IMR-90 (cell line): ENCODE measurements at regions not wholly inside any gene's neighbourhood (a gene's known extent, or its start where the extent isn't known, plus 50 kb on each side); places are given as distances from the start of the nearest gene placed in this dataset.

Source experiments
- ATAC-seq: fragments of 200-7000 bp; cut with Tn5 transposase; 2 replicates; pipeline ENCODE4 v1.9.1; 2020; ENCODE audit warnings: low read depth, mild to moderate bottlenecking, moderate library complexity
- BruUV-seq: library from RNA; stranded (reverse); fragments of 400-500 nt; replicated peaks from 2 replicates; lab custom pipeline; 2021; lab: Mats Ljungman, UMichigan
- CTCF ChIA-PET: fragments of 300-600 bp; formaldehyde crosslinking; extraction: SDS; loops from one replicate; lab custom pipeline; 2021; ENCODE audit warnings: antibody characterized with exemption; lab: Yijun Ruan, JAX
- POLR2A ChIA-PET: fragments of 300-600 bp; sonication (Branson Sonifier 250); formaldehyde crosslinking; loops from one replicate; lab custom pipeline; 2022; ENCODE audit warnings: antibody characterized with exemption; ENCODE audit not compliant: unreplicated experiment; lab: Charles Lee
- DNase-seq: peaks from one replicate; pipeline ENCODE4 v3.0.0; 2013
- H2AFZ ChIP-seq: replicated peaks from 2 replicates; pipeline ENCODE3; 2013; ENCODE audit warnings: low read length, mild to moderate bottlenecking; ENCODE audit not compliant: poor library complexity
- H2AK5ac ChIP-seq: 2 replicates; pipeline ENCODE4 v1.6.1; 2013; ENCODE audit warnings: low read depth, low read length, inconsistent platforms
- H2AK9ac ChIP-seq: replicated peaks from 2 replicates; pipeline ENCODE3; 2013; ENCODE audit warnings: mild to moderate bottlenecking, low read depth, low read length, moderate library complexity; ENCODE audit not compliant: poor library complexity
- H2BK120ac ChIP-seq: 2 replicates; pipeline ENCODE4 v1.6.1; 2013; ENCODE audit warnings: low read depth, low read length, inconsistent platforms
- H2BK15ac ChIP-seq: 3 replicates; pipeline ENCODE4 v1.6.1; 2013; ENCODE audit warnings: low read depth, low read length, inconsistent platforms
- H2BK20ac ChIP-seq: 2 replicates; pipeline ENCODE4 v1.6.1; 2013; ENCODE audit warnings: low read depth, mild to moderate bottlenecking, inconsistent platforms, low read length, moderate library complexity
- H2BK5ac ChIP-seq: 2 replicates; pipeline ENCODE4 v1.6.1; 2013; ENCODE audit warnings: mild to moderate bottlenecking, low read depth, low read length, inconsistent platforms; ENCODE audit not compliant: poor library complexity, severe bottlenecking
- H3K14ac ChIP-seq: replicated peaks from 2 replicates; pipeline ENCODE4 v1.6.1; 2013; ENCODE audit warnings: low read depth, low read length, inconsistent platforms
- H3K18ac ChIP-seq: 2 replicates; pipeline ENCODE4 v1.6.1; 2013; ENCODE audit warnings: low read depth, low read length, control low read depth
- H3K23ac ChIP-seq: 2 replicates; pipeline ENCODE4 v1.6.1; 2013; ENCODE audit warnings: low read depth, low read length, inconsistent platforms
- H3K27ac ChIP-seq: 2 replicates; pipeline ENCODE4 v1.5.1; 2013; ENCODE audit warnings: mild to moderate bottlenecking, control low read depth, low read length; ENCODE audit not compliant: insufficient read depth
- H3K27me3 ChIP-seq: 2 replicates; pipeline ENCODE4 v1.6.1; 2013; ENCODE audit warnings: low read length; ENCODE audit not compliant: control insufficient read depth, insufficient read depth
- H3K36me3 ChIP-seq: 2 replicates; pipeline ENCODE4 v1.6.1; 2013; ENCODE audit warnings: low read length, mixed read lengths; ENCODE audit not compliant: control insufficient read depth, insufficient read depth
- H3K4ac ChIP-seq: 2 replicates; pipeline ENCODE4 v1.6.1; 2013; ENCODE audit warnings: low read depth, low read length, inconsistent platforms
- H3K4me1 ChIP-seq: 2 replicates; pipeline ENCODE4 v1.6.1; 2013; ENCODE audit warnings: low read length, mixed read lengths; ENCODE audit not compliant: control insufficient read depth, insufficient read depth
- H3K4me2 ChIP-seq: 2 replicates; pipeline ENCODE4 v1.6.1; 2013; ENCODE audit warnings: low read depth, mild to moderate bottlenecking, control low read depth, low read length, moderate library complexity
- H3K4me3 ChIP-seq: 2 replicates; pipeline ENCODE4 v1.5.1; 2013; ENCODE audit warnings: low read depth, mild to moderate bottlenecking, control low read depth, low read length, moderate library complexity; ENCODE audit not compliant: insufficient read depth
- H3K56ac ChIP-seq: 2 replicates; pipeline ENCODE4 v1.6.1; 2013; ENCODE audit warnings: low read length, inconsistent platforms; ENCODE audit not compliant: insufficient read depth; ENCODE audit errors: extremely low read depth
- H3K79me1 ChIP-seq, 2 experiments: 2 replicates each; pipeline ENCODE4 v1.6.1; 2013; ENCODE audit warnings: low read length in 2 of 2, inconsistent platforms in 1 of 2, low read depth in 1 of 2
- H3K9ac ChIP-seq: 2 replicates; pipeline ENCODE4 v1.6.1; 2013; ENCODE audit warnings: low read depth, low read length, control low read depth
- H3K9me1 ChIP-seq: 2 replicates; pipeline ENCODE4 v1.6.1; 2013; ENCODE audit warnings: low read length, inconsistent platforms; ENCODE audit not compliant: insufficient read depth
- H3K9me3 ChIP-seq: 2 replicates; pipeline ENCODE4 v1.6.1; 2013; ENCODE audit warnings: low read length; ENCODE audit not compliant: control insufficient read depth, insufficient read depth
- H4K20me1 ChIP-seq: 2 replicates; pipeline ENCODE4 v1.6.1; 2013; ENCODE audit warnings: low read length, inconsistent platforms; ENCODE audit not compliant: insufficient read depth
- H4K5ac ChIP-seq: 2 replicates; pipeline ENCODE4 v1.6.1; 2013; ENCODE audit warnings: mild to moderate bottlenecking, low read depth, low read length, control low read depth
- H4K8ac ChIP-seq, 2 experiments: 2 replicates each; pipeline ENCODE4 v1.6.1; 2013; ENCODE audit warnings: low read depth in 2 of 2, low read length in 2 of 2, control low read depth in 1 of 2, inconsistent platforms in 1 of 2
- H4K91ac ChIP-seq: 2 replicates; pipeline ENCODE4 v1.6.1; 2013; ENCODE audit warnings: low read depth, low read length, inconsistent platforms; ENCODE audit not compliant: insufficient read depth
- BHLHE40 ChIP-seq: fragments of 150-350 bp; IDR thresholded peaks from 2 replicates; pipeline ENCODE4 v1.6.1; 2016; ENCODE audit warnings: mild to moderate bottlenecking, low read depth, low read length
- CEBPB ChIP-seq: IDR thresholded peaks from 2 replicates; pipeline ENCODE4 v1.6.1; 2012; ENCODE audit warnings: low read depth, low read length, improper control_type of control experiment
- CHD1 ChIP-seq: IDR thresholded peaks from 2 replicates; pipeline ENCODE4 v1.6.1; 2012; ENCODE audit warnings: low read depth, low read length, improper control_type of control experiment
- FOS ChIP-seq: fragments of 150-350 bp; IDR thresholded peaks from 2 replicates; pipeline ENCODE4 v1.6.1; 2016; ENCODE audit warnings: low read depth, low read length
- MAFK ChIP-seq: IDR thresholded peaks from 2 replicates; pipeline ENCODE4 v1.6.1; 2012; ENCODE audit warnings: low read depth, low read length, improper control_type of control experiment
- MAZ ChIP-seq: IDR thresholded peaks from 2 replicates; pipeline ENCODE4 v1.6.1; 2012; ENCODE audit warnings: low read depth, mild to moderate bottlenecking, low read length, improper control_type of control experiment, moderate library complexity, borderline replicate concordance
- MXI1 ChIP-seq: IDR thresholded peaks from 2 replicates; pipeline ENCODE4 v1.6.1; 2012; ENCODE audit warnings: low read depth, mild to moderate bottlenecking, low read length, moderate library complexity, borderline replicate concordance
- NFE2L2 ChIP-seq: fragments of 150-350 bp; IDR thresholded peaks from 2 replicates; pipeline ENCODE4 v1.6.1; 2016; ENCODE audit warnings: low read depth, mild to moderate bottlenecking, low read length
- POLR2A ChIP-seq: IDR thresholded peaks from 2 replicates; pipeline ENCODE4 v1.6.1; 2012; ENCODE audit warnings: mild to moderate bottlenecking, low read depth, low read length
- RAD21 ChIP-seq: IDR thresholded peaks from 2 replicates; pipeline ENCODE4 v1.6.1; 2012; ENCODE audit warnings: low read length, improper control_type of control experiment
- RCOR1 ChIP-seq: IDR thresholded peaks from 2 replicates; pipeline ENCODE4 v1.6.1; 2012; ENCODE audit warnings: mild to moderate bottlenecking, low read length, improper control_type of control experiment; ENCODE audit not compliant: insufficient replicate concordance
- RFX5 ChIP-seq: IDR thresholded peaks from 2 replicates; pipeline ENCODE4 v1.8.0; 2012; ENCODE audit warnings: low read depth, mild to moderate bottlenecking, low read length, moderate library complexity
- SMC3 ChIP-seq: fragments of 150-350 bp; IDR thresholded peaks from 2 replicates; pipeline ENCODE4 v1.6.1; 2016; ENCODE audit warnings: low read depth, mild to moderate bottlenecking, antibody characterized with exemption, low read length, moderate library complexity
- WGBS, 2 experiments: methylation state at CpG; one replicate each; pipeline versions ENCODE4 v1.1.5 to v1.1.7; 2013; ENCODE audit warnings: missing lambda C conversion rate in 2 of 2; ENCODE audit not compliant: insufficient read length in 1 of 2; ENCODE audit errors: extremely low coverage in 2 of 2; 5-methylcytosine and 5-hydroxymethylcytosine counted together
- dilution Hi-C: fragments of 300-500 bp; cut with HindIII; formaldehyde crosslinking; loops from one replicate; pipeline ENCODE4 v1.14.3; 2018; ENCODE audit warnings: low sequenced_read_pairs; ENCODE audit not compliant: unreplicated experiment
- in situ Hi-C: fragments of 300-500 bp; cut with MboI; formaldehyde crosslinking; loops from 3 replicates; pipeline ENCODE4 v1.14.3; 2019; ENCODE audit warnings: low sequenced_read_pairs, inconsistent platforms, mixed read lengths
- intact Hi-C: fragments of 100-400 bp; cut with micrococcal nuclease; formaldehyde crosslinking; loops from 2 replicates; pipeline ENCODE4 v1.10.0; 2022
- TF ChIP-seq, protein P1 (sequence below): fragments of 150-350 bp; IDR thresholded peaks from 2 replicates; pipeline ENCODE4 v1.6.1; 2017; ENCODE audit warnings: mild to moderate bottlenecking, antibody characterized with exemption, low read length, low read depth
- TF ChIP-seq, protein P2 (sequence below): fragments of 150-350 bp; IDR thresholded peaks from 2 replicates; pipeline ENCODE4 v1.6.1; 2016; ENCODE audit warnings: low read depth, mild to moderate bottlenecking, low read length, moderate library complexity, borderline replicate concordance
- TF ChIP-seq, protein P3 (sequence below): conservative IDR thresholded peaks from 2 replicates; pipeline ENCODE4 v1.5.1; 2012; ENCODE audit warnings: mild to moderate bottlenecking, low read depth, low read length, improper control_type of control experiment

DNA sequence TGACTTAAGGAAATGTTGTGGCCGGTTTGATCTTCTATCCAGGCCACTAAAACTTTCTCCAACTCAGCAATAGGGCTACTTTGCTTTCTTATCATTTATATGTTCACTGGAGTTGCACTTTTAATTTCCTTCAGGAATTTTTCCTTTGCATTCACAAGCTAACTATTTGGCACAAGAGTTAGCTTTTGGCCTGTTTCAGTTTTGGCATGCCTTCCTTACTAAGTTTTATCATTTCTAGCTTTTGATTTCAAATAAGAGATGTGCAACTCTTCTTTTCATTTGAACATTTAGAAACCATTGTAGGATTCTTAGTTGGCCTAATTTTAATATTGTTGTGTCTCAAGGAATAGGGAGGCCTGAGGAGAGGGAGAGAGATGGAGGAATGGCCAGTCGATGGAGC lies 79.8 kb upstream of the TLL1 start:
- Histone ChIP-seq H3K27me3 (no peaks in the 10 kb centered on the region), H3K9me1 (no peaks in the 10 kb centered on the region), H3K56ac (no peak overlapping the region), H3K4me2 (no peak overlapping the region), H2BK20ac (no peak overlapping the region), H3K4ac (no peak overlapping the region), H3K14ac (no peak overlapping the region), H3K9me3 (peaks cover 5% of the 10 kb centered on the region; the same call in 1 of the 2 replicates), H3K4me3 (no peak overlapping the region), H2AFZ (no peak overlapping the region), H4K91ac (no peak overlapping the region), H4K8ac (no peak overlapping the region), H4K20me1 (no peaks in the 10 kb centered on the region), H2BK5ac (no peak overlapping the region), H2AK5ac (no peak overlapping the region), H3K18ac (no peak overlapping the region), H3K23ac (no peak overlapping the region), H2BK15ac (no peak overlapping the region), H2AK9ac (no peak overlapping the region), H3K9ac (no peak overlapping the region), H3K27ac (no peak overlapping the region), H3K79me1 (no peaks in the 10 kb centered on the region), H3K4me1 (no peaks in the 10 kb centered on the region), H4K5ac (no peak overlapping the region), H3K36me3 (no peaks in the 10 kb centered on the region), H2BK120ac (no peak overlapping the region)
- intact Hi-C loops (no loop called here), dilution Hi-C loops (no loop called here), in situ Hi-C loops (no loop called here)
- no peak for ATAC-seq
- DNase-seq: no peak
- TF ChIP-seq MAZ (no peak), RCOR1 (no peak), CHD1 (no peak), RAD21 (no peak), NFE2L2 (no peak), FOS (no peak), BHLHE40 (no peak), MAFK (no peak), SMC3 (no peak), RFX5 (no peak), POLR2A (no peak), MXI1 (no peak), CEBPB (no peak)
- TF ChIP-seq, protein P1, sequence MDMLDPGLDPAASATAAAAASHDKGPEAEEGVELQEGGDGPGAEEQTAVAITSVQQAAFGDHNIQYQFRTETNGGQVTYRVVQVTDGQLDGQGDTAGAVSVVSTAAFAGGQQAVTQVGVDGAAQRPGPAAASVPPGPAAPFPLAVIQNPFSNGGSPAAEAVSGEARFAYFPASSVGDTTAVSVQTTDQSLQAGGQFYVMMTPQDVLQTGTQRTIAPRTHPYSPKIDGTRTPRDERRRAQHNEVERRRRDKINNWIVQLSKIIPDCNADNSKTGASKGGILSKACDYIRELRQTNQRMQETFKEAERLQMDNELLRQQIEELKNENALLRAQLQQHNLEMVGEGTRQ: no peak
- TF ChIP-seq, protein P2, sequence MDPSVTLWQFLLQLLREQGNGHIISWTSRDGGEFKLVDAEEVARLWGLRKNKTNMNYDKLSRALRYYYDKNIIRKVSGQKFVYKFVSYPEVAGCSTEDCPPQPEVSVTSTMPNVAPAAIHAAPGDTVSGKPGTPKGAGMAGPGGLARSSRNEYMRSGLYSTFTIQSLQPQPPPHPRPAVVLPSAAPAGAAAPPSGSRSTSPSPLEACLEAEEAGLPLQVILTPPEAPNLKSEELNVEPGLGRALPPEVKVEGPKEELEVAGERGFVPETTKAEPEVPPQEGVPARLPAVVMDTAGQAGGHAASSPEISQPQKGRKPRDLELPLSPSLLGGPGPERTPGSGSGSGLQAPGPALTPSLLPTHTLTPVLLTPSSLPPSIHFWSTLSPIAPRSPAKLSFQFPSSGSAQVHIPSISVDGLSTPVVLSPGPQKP: no peak
- TF ChIP-seq, protein P3, sequence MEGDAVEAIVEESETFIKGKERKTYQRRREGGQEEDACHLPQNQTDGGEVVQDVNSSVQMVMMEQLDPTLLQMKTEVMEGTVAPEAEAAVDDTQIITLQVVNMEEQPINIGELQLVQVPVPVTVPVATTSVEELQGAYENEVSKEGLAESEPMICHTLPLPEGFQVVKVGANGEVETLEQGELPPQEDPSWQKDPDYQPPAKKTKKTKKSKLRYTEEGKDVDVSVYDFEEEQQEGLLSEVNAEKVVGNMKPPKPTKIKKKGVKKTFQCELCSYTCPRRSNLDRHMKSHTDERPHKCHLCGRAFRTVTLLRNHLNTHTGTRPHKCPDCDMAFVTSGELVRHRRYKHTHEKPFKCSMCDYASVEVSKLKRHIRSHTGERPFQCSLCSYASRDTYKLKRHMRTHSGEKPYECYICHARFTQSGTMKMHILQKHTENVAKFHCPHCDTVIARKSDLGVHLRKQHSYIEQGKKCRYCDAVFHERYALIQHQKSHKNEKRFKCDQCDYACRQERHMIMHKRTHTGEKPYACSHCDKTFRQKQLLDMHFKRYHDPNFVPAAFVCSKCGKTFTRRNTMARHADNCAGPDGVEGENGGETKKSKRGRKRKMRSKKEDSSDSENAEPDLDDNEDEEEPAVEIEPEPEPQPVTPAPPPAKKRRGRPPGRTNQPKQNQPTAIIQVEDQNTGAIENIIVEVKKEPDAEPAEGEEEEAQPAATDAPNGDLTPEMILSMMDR: no peak
- WGBS, 2 experiments: no CpG with 5 or more reads among the region's 2 CpGs
- BruUV-seq: no TSS peak
- POLR2A ChIA-PET: no interaction called here
- CTCF ChIA-PET: no interaction called here
